ENCODE measurements at regions not wholly inside any gene's neighbourhood (a gene's known extent, or its start where the extent isn't known, plus 50 kb on each side); places are given as distances from the start of the nearest gene placed in this dataset.

- Histone ChIP-seq H3K4me1 (ENCODE audit: insufficient read depth, low read length, poor library complexity, severe bottlenecking) (peaks cover 22% of the 10 kb centered on the region), H3K9me3 (ENCODE audit: low read length) (no peaks in the 10 kb centered on the region), H2AFZ (ENCODE audit: low read length) (no peak overlapping the region), H3K4me3 (ENCODE audit: low read depth, low read length, poor library complexity, severe bottlenecking) (no peak overlapping the region), H3K36me3 (ENCODE audit: insufficient read depth, low read length) (no peaks in the 10 kb centered on the region), H4K20me1 (ENCODE audit: insufficient read depth, low read length) (no peaks in the 10 kb centered on the region), H3K79me2 (ENCODE audit: insufficient read depth, low read depth, low read length) (no peaks in the 10 kb centered on the region), H3K9me2 (ENCODE audit: insufficient read depth, low read length) (no peaks in the 10 kb centered on the region), H3K4me2 (ENCODE audit: low read length) (no peak overlapping the region), H3K27ac (ENCODE audit: low read depth, low read length, poor library complexity, severe bottlenecking) (no peak overlapping the region)
- TF ChIP-seq, protein P1, sequence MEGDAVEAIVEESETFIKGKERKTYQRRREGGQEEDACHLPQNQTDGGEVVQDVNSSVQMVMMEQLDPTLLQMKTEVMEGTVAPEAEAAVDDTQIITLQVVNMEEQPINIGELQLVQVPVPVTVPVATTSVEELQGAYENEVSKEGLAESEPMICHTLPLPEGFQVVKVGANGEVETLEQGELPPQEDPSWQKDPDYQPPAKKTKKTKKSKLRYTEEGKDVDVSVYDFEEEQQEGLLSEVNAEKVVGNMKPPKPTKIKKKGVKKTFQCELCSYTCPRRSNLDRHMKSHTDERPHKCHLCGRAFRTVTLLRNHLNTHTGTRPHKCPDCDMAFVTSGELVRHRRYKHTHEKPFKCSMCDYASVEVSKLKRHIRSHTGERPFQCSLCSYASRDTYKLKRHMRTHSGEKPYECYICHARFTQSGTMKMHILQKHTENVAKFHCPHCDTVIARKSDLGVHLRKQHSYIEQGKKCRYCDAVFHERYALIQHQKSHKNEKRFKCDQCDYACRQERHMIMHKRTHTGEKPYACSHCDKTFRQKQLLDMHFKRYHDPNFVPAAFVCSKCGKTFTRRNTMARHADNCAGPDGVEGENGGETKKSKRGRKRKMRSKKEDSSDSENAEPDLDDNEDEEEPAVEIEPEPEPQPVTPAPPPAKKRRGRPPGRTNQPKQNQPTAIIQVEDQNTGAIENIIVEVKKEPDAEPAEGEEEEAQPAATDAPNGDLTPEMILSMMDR (conservative IDR thresholded peaks at IDR 0.05; ENCODE audit: low read length) = no peak
- TF ChIP-seq EZH2phosphoT487 (IDR thresholded peaks at IDR 0.05; ENCODE audit: borderline replicate concordance, low read depth, low read length) = no peak
- ChIA-PET POLR2A (interaction anchor here (0.6 to 1.7 kb wide), 4 partner anchors 8 to 644 kb away, joined by 3 to 4 read pairs (median 3); no protein-coding TSS in a partner anchor), CTCF (ENCODE audit: unreplicated experiment) (interaction anchor here (1.5 kb wide), 1 partner anchor 9 kb away, joined by 3 read pairs; no protein-coding TSS in a partner anchor)
- no TSS peak for BruUV-seq (replicated peaks)
- DNase-seq (ENCODE audit: low spot score) = no peak
- intact Hi-C loops (cut with micrococcal nuclease; ENCODE audit: unreplicated experiment) = no loop called here
Measured at GRCh38 chr6:14873781-14874441, 372.0 kb upstream of the JARID2 start.

DNA sequence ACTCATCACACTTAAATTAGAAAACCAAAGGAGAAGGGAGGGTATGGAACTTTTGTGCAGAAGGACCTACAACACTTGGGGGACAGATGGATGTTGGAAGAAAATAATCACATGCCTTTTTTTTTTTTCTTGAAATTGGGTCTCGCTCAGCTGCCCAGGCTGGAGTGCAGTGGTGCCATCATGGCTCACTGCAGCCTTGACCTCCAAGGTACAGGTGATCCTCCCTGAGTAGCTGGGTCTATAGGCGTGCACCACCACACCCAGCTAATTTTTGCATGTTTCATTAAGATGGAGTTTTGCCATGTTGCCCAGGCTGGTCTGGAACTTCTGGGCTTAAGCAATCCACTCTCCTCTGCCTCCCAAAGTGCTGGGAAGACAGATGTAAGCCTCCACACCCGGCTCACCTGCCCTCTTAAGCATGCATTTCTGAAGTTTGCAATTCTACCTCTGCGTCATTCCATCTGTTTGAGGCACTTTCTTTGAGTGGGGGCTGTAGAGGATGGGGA, 370.8 kb upstream of the JARID2 start:
- no peaks in the 10 kb centered on the region for H3K9me3 ChIP-seq (ENCODE audit: low read length)
- POLR2A ChIA-PET = interaction anchor here (0.8 kb wide), 2 partner anchors 11 to 50 kb away, joined by 3 read pairs; no protein-coding TSS in a partner anchor
- H3K79me2 ChIP-seq (ENCODE audit: insufficient read depth, low read depth, low read length) = no peaks in the 10 kb centered on the region
- no peak overlapping the region for H3K27ac ChIP-seq (ENCODE audit: low read depth, low read length, poor library complexity, severe bottlenecking)
- BruUV-seq (replicated peaks) = no TSS peak
- no peaks in the 10 kb centered on the region for H3K9me2 ChIP-seq (ENCODE audit: insufficient read depth, low read length)
- CTCF ChIA-PET (ENCODE audit: unreplicated experiment) = no interaction called here
- intact Hi-C loops (cut with micrococcal nuclease; ENCODE audit: unreplicated experiment) = no loop called here
- TF ChIP-seq, protein P1 (conservative IDR thresholded peaks at IDR 0.05; ENCODE audit: low read length) = no peak
- TF ChIP-seq EZH2phosphoT487 (IDR thresholded peaks at IDR 0.05; ENCODE audit: borderline replicate concordance, low read depth, low read length) = no peak
- no peak overlapping the region for H2AFZ ChIP-seq (ENCODE audit: low read length)
- H3K4me2 ChIP-seq (ENCODE audit: low read length) = no peak overlapping the region
- H3K4me1 ChIP-seq (ENCODE audit: insufficient read depth, low read length, poor library complexity, severe bottlenecking) = peaks cover 16% of the 10 kb centered on the region
- DNase-seq (ENCODE audit: low spot score) = no peak
- H3K36me3 ChIP-seq (ENCODE audit: insufficient read depth, low read length) = no peaks in the 10 kb centered on the region
- no peaks in the 10 kb centered on the region for H4K20me1 ChIP-seq (ENCODE audit: insufficient read depth, low read length)
- no peak overlapping the region for H3K4me3 ChIP-seq (ENCODE audit: low read depth, low read length, poor library complexity, severe bottlenecking)

DNA sequence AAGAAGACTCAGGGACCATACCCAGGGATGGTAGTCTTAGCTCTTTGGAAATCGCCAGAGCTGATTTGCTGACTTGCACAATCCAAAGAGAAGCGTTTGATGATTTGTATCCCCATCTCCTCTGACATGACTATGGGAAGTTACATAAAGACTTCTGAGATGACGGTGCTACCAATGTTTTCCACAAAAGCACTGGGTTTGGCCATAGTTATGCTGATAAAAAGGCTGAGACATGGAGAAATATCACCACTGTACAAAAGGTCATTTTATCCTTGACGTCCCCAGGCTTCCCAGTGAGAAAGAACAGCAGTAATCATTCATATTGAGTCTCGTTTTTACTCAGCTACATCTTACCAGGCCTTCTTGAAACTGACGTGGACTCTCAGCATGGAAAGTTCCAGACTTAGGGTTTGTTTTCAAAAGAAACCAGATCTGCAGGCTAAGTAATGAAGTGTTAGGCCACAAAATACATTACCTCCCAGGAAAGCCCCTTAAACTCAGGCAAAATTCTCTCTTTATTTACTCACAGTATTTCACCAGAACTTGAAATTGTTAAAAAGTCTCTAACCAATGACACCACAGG, 370.3 kb upstream of the JARID2 start:
- H3K9me2 ChIP-seq (ENCODE audit: insufficient read depth, low read length) = no peaks in the 10 kb centered on the region
- BruUV-seq (replicated peaks) = no TSS peak
- H3K27ac ChIP-seq (ENCODE audit: low read depth, low read length, poor library complexity, severe bottlenecking) = no peak overlapping the region
- H4K20me1 ChIP-seq (ENCODE audit: insufficient read depth, low read length) = no peaks in the 10 kb centered on the region
- no peaks in the 10 kb centered on the region for H3K79me2 ChIP-seq (ENCODE audit: insufficient read depth, low read depth, low read length)
- H2AFZ ChIP-seq (ENCODE audit: low read length) = peak overlapping the region; percentile 39; the same call in 1 of the 2 replicates
- no peaks in the 10 kb centered on the region for H3K36me3 ChIP-seq (ENCODE audit: insufficient read depth, low read length)
- CTCF ChIA-PET (ENCODE audit: unreplicated experiment) = no interaction called here
- peaks cover 10% of the 10 kb centered on the region for H3K4me1 ChIP-seq (ENCODE audit: insufficient read depth, low read length, poor library complexity, severe bottlenecking)
- TF ChIP-seq, protein P1 (conservative IDR thresholded peaks at IDR 0.05; ENCODE audit: low read length) = no peak
- no peak overlapping the region for H3K4me2 ChIP-seq (ENCODE audit: low read length)
- intact Hi-C loops (cut with micrococcal nuclease; ENCODE audit: unreplicated experiment) = no loop called here
- no peaks in the 10 kb centered on the region for H3K9me3 ChIP-seq (ENCODE audit: low read length)
- POLR2A ChIA-PET = interaction anchor here (0.6 to 0.8 kb wide), 2 partner anchors 51 to 345 kb away, joined by 3 to 6 read pairs; no protein-coding TSS in a partner anchor
- no peak overlapping the region for H3K4me3 ChIP-seq (ENCODE audit: low read depth, low read length, poor library complexity, severe bottlenecking)
- DNase-seq (ENCODE audit: low spot score) = no peak
